HG03442 (cell line): ENCODE measurements at regions not wholly inside any gene's neighbourhood (a gene's known extent, or its start where the extent isn't known, plus 50 kb on each side); places are given as distances from the start of the nearest gene placed in this dataset.
"Not testable (repeated sequence)": the region's sequence is repeated elsewhere in the genome, so short reads cannot be mapped to it uniquely, and the experiment has no call there.

Experiments
- ATAC-seq: cut with Tn5 transposase; IDR thresholded peaks from one replicate; pipeline ENCODE4 v1.9.1; 2021; ENCODE audit warnings: mild to moderate bottlenecking, moderate library complexity; ENCODE audit not compliant: unreplicated experiment

DNA sequence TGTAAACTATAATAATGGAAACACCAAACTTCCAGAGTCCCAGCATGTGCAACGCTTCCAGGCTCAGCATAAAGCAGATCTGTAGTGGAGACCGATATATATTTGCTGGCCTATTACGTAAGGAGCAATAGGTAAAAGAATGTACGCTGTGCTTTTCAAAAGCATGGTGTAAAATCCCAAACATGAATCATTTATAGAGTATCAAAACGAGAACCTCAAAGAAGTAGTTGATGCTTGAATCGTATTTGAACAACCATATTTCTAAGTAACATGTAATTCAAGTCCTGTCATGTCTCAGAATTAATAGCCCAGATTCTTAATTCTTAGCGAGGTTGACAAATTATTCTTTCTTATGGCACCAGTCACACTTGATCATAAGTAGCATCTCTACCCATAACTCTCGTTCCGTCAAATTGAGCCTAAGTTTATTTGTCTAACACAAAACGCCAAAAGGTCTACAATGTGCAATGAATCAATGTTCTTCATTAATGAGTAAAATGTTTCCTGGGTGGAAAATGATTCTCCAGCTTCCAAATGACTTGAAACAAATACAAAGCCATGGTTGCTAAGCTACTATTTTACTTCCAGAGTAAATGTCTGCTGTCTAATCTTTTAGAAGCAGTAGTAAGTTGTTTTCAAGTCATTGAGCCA lies 811.5 kb upstream of the FRG1 start:
- ATAC-seq = no peak

DNA sequence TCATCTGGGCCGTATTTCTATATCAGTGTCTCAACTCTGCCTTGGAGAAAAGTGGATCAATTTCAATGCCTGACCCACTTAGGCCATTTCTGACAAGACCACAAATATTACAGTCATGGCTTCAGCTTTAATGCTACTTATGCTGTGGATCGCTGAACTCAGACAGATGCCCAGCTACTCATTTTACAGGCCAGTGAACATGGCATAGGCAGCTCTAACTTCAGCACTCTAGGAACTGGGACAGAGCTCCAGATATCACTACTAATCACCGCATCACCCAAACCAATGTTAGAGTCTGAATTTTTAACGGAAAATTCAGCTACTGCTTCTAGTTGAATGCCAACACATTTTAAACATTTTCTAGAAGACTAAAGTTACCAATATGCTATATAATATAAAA lies 809.6 kb upstream of the FRG1 start:
- ATAC-seq = no peak

GRCh38 chr4:189136462-189136861 lies 804.2 kb upstream of the FRG1 start:
- ATAC-seq = no peak

DNA sequence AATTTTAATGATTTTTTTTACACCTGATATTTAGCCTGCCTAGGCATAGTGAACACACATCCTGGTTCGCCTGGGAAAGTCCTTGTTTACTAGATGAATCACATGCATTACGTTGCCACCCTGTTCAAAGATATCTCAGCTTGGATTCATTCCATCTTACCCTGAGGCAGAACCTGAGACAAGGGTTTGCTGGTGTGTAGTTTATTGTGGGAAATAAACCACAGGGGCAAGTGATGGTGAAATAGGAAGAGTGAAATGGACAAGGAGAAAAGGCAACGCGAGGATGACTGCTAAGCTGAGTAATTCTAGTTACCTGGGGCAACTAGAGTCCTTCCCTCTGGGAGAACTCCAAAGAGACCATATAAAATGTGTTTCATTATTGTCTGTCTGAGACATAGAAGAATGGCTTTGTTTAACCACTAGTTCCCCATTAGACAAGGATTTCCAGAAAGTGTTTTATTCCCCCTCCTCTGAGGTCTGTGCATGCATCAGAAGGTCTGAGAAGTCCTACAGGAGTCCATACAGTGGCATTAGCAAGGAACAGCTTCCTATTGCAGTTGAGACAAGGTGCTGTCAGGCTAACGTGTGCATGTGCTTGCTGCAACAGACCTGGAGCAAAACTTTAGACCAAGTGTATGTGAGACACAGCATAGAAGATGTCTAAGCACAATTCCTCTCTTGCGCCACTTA lies 797.3 kb upstream of the FRG1 start:
- ATAC-seq = no peak

DNA sequence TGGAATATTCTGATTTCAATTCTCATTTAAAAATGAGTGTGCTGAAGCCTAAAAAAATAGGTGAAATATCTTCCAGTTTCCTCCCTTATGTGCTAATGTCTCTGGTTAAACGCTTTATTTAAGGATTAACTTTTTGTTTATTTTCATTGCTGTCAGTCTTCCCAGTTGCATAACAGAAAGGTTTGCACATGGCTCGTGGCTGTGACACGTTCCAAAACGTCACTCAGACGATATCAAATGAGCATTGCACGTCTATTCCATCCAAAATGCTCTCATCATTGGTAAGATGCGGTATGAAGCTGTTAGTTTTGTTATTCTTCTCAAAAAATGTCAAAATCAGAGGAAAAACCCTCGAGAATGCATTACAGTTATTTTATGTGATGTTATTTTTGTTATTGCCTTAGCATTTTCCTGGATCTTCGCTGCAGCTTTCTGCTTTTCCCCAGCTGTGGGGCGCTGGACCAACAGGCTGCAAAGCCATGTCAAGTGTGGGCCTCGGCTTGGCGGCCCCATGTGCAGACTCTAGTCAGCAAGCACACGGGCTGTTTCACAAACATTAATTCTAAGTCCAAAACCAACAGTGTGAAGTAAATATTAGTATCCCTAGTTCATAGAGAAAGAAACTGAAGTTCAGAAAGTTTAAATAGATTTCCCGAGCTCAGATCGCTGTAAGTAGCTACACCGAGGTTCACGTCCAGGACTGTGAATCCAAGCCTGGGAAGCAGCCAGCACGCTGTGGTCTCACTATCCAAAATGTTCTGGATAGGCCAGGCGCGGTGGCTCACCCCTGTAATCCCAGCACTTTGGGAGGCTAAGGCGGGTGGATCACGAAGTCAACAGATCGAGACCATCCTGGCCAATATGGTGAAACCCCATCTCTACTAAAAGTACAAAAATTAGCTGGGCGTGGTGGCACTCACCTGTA lies 793.4 kb upstream of the FRG1 start:
- no peak for ATAC-seq

- ATAC-seq = not testable (repeated sequence)
Observed at GRCh38 chr4:189155083-189155482, 785.6 kb upstream of the FRG1 start.

DNA sequence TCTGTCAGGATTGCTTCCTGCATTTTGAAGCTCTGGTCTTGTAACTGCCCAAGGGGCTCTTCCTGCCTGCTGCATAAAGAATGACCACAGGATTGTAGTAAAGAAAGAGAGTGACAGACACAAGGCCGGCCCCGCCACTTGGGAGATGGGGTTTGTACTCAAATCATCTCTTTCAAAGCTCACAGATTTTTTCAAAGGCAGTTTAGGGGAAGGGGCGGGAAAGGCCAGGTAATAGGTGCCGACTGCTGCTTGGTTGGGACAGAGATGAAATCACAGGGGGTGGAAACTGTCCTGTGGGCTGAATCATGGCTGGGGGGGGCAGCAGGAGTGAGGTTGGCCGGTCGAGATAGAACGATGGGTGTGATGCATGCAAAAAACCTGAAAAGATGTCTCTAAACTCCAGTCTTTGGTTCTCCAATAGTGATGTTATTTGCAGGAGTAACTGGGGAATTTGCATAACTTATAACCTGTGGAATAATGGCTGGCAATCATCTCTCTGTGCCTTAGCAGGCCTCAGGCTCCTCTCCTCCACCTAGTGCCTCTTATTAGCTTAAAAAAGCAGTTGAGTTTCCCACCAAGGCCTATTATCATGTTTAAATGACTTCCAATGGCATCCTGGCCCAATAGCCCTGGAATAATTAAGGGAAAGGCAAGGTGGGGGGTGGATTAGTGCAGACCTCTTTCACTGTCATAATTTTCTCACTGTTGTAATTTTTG lies 778.4 kb upstream of the FRG1 start:
- no peak for ATAC-seq

- ATAC-seq = no peak
Observed at GRCh38 chr4:189162888-189163287, 777.8 kb upstream of the FRG1 start.

DNA sequence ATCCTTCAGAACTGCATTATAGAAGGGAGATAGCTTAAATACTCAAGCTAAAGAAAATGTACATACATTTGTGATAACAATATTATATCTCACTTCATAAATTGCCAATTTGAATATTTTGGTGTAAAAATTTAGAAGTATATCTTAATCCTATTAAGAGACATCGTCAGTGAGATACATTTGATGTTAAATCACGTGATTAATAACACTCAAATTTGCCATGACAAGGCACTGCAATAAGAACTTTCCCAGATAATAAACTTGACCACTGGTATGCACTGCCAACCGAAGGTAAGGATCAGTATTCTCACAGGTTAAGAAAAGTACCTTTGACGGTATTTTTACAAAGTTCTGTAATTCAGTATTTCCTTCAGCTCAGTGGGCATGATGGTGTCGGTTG lies 764.7 kb upstream of the FRG1 start:
- ATAC-seq = no peak

GRCh38 chr4:189177130-189177529 lies 763.5 kb upstream of the FRG1 start:
- ATAC-seq = no peak

- no peak for ATAC-seq
Observed at GRCh38 chr4:189178125-189178746, 762.4 kb upstream of the FRG1 start.

DNA sequence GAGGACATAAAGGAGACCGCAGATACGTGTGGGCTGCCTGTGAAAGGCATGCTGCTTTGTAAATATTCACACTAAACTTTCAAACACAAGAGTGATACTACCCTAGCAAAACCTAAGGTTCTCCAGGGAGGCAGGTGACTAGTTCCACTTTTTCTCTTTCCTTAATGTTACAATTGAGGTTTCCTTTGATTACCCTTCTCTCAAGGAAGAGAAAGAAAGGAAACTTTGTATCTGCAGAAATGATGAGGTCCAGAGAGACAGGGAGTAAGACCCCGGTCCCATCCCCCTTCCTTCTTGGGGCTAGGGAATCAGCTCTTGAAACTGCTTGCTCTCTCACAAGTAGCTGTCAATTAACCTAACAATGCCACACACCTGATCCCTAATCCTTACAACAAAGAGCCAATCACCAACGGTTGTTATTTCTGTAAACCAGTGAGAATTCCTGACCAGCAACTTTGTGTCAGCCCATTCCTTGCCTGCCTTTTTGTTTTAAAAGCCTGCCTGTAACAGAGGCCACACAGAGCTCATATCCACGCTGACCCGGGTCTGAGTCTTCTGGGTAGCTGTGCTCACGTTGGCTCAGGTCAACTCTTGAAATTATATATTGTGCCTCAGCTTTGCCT lies 754.8 kb upstream of the FRG1 start:
- ATAC-seq = no peak

GRCh38 chr4:189187531-189188052 lies 753.1 kb upstream of the FRG1 start:
- no peak for ATAC-seq

DNA sequence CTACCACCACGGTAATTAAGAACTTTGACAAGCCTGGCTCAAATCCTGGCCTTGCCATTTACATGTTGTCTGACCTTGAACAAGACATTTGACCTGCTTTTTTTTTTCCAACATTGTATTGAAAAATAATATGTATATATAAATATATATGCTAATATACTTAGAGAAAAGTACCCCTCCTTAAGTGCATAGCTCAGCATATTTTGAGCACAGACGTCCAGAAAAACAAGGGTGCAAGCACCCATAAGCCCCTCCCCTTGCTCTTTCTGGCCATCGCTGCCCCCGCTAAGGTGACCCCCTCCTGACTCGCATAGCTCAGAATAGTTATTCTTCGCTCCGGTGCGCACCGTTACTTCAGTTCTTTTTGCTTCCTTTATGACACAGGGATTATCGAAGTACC lies 742.0 kb upstream of the FRG1 start:
- no peak for ATAC-seq

- ATAC-seq = no peak
Observed at GRCh38 chr4:189200353-189200752, 740.3 kb upstream of the FRG1 start.

DNA sequence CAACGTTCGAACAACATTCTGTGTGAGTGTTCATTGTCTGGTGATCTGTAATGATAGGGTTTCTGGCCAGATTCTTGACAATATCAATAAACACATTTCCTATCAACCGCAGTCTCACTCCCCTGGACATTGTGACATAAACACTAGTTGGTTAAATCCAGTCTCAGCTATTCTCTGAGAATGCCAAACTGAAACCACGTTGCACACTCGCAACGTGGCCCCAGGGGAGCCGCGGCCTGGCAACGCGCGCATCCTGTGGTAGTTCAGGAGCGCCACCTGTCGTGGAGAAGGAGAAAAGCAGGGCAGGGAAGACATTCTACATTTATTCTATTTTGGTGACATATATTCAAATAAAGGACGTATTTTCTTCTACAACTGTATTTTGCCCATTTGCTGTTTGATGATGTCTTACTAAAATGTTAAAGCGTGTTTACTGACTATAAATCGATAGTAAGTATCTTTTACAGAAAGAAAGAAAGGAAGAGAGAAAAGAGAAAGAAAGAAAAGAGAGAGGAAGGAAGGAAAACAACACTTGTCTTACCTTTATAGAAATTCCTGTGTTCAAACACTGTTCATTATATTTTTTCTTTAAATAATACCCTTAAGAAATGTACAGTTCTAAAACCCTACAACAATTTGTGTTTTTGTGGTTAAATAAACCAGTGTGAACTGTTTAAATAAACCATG lies 738.3 kb upstream of the FRG1 start:
- peak; percentile 63 for ATAC-seq

- no peak for ATAC-seq
Observed at GRCh38 chr4:189202869-189203271, 737.8 kb upstream of the FRG1 start.

GRCh38 chr4:189204616-189205015 lies 736.1 kb upstream of the FRG1 start:
- no peak for ATAC-seq

GRCh38 chr4:189206953-189207352 lies 733.7 kb upstream of the FRG1 start:
- no peak for ATAC-seq
